ENCODE measurements at regions not wholly inside any gene's neighbourhood (a gene's known extent, or its start where the extent isn't known, plus 50 kb on each side); places are given as distances from the start of the nearest gene placed in this dataset.

GRCh38 chrX:13235930-13236329 is 83.9 kb downstream of the ATXN3L start:
- TF ChIP-seq CTCF (IDR thresholded peaks at IDR 0.05) (no peak), RFX5 (IDR thresholded peaks at IDR 0.05) (no peak), SMC3 (IDR thresholded peaks at IDR 0.05) (no peak), POLR2A (IDR thresholded peaks at IDR 0.05; ENCODE audit: low read length) (no peak), CBX2 (IDR thresholded peaks at IDR 0.05; ENCODE audit: borderline replicate concordance, low read depth) (no peak), MAX (IDR thresholded peaks at IDR 0.05) (no peak), MAZ (IDR thresholded peaks at IDR 0.05; ENCODE audit: borderline replicate concordance, low read depth, low read length) (no peak), CHD2 (IDR thresholded peaks at IDR 0.05; ENCODE audit: low read length, partially characterized antibody) (no peak), EP300 (IDR thresholded peaks at IDR 0.05) (no peak), USF2 (IDR thresholded peaks at IDR 0.05) (no peak), ELK1 (IDR thresholded peaks at IDR 0.05; ENCODE audit: low read depth, low read length) (no peak), RCOR1 (IDR thresholded peaks at IDR 0.05; ENCODE audit: low read depth, low read length) (no peak), POLR2AphosphoS2 (conservative IDR thresholded peaks at IDR 0.05; ENCODE audit: low read length) (no peak)
